Heart right ventricle (tissue), 16 donors: ENCODE measurements at regions not wholly inside any gene's neighbourhood (a gene's known extent, or its start where the extent isn't known, plus 50 kb on each side); places are given as distances from the start of the nearest gene placed in this dataset.

Source experiments
- ATAC-seq, 8 donors: fragments of 200-7000 bp; cut with Tn5 transposase; one replicate each; pipeline ENCODE4 v1.9.1; 2020; ENCODE audit warnings: mild to moderate bottlenecking in 8 of 8, moderate library complexity in 8 of 8, moderate number of reproducible peaks in 1 of 8
- DNase-seq, 2 donors: peaks; one replicate each; pipeline ENCODE4 v3.0.0-alpha.2; 2020
- H3K27ac ChIP-seq, 10 donors: fragments of 200-600 bp; sonication (generic) in 2 of 10; one replicate each; pipeline versions ENCODE4 v1.5.0 to v1.8.0; 2020 to 2022; ENCODE audit warnings: mild to moderate bottlenecking in 3 of 10
- H3K27me3 ChIP-seq, 7 donors: fragments of 200-600 bp; one replicate each; pipeline ENCODE4 v1.8.0; 2021 to 2022; ENCODE audit warnings: mild to moderate bottlenecking in 2 of 7
- H3K36me3 ChIP-seq, 9 donors: fragments of 200-600 bp; sonication (generic) in 1 of 9; one replicate each; pipeline versions ENCODE4 v1.5.0 to v1.8.0; 2020 to 2022; ENCODE audit warnings: mild to moderate bottlenecking in 2 of 9
- H3K4me1 ChIP-seq, 9 donors: fragments of 200-600 bp; sonication (generic) in 1 of 9; one replicate each; pipeline versions ENCODE4 v1.5.0 to v1.8.0; 2020 to 2022; ENCODE audit warnings: mild to moderate bottlenecking in 4 of 9
- H3K4me3 ChIP-seq, 10 donors: fragments of 200-600 bp; sonication (generic) in 2 of 10; one replicate each; pipeline versions ENCODE4 v1.5.0 to v1.8.0; 2020 to 2022; ENCODE audit warnings: mild to moderate bottlenecking in 7 of 10, moderate library complexity in 2 of 10
- H3K9me3 ChIP-seq, 11 donors: fragments of 200-600 bp in 10 of 11; sonication (generic) in 2 of 11; one replicate each; pipeline versions ENCODE4 v1.5.0 to v1.8.0; 2013 to 2022; ENCODE audit warnings: mild to moderate bottlenecking in 2 of 11, control low read depth in 1 of 11, moderate library complexity in 1 of 11
- CTCF ChIP-seq, 9 donors: fragments of 200-600 bp; sonication (generic) in 2 of 9; IDR thresholded peaks; one replicate each; pipeline versions ENCODE4 v1.5.0 to v1.8.0; 2021 to 2022; ENCODE audit warnings: antibody characterized with exemption in 9 of 9, mild to moderate bottlenecking in 5 of 9, moderate library complexity in 1 of 9
- WGBS, 2 donors: extraction: QIAGEN DNeasy Blood & Tissue Kit; methylation state at CpG; one replicate each; pipeline ENCODE4 v1.1.7; 2013; ENCODE audit warnings: inconsistent platforms in 1 of 2; 5-methylcytosine and 5-hydroxymethylcytosine counted together
- intact Hi-C, 10 donors: fragments of 100-400 bp; cut with DNase I; formaldehyde crosslinking; loops; one replicate each; pipeline versions ENCODE4 v1.11.1 to v1.14.2; 2022
- donor health status: Arrhythmogenic right ventricular cardiomyopathy.
- donor health status: ischemic (EF 13 %, LVEDD 7.1; RV severe dilation, severe dysfunction).
- donor health status: healthy with polysubstance abuse.
- donor health status: DM: no; HTN: yes; CAD: no.
- donor health status: DM: no; HTN: no; CAD: no.
- donor health status: ischemic (EF 25% LVEDD 6.9; RV normal size, moderate dysfunction).
- donor health status: ischemic (EF 25% LVEDD 5.7; RV mildly dilated, moderate dysfunction).
- donor health status: healthy.
- donor health status: DM: yes; HTN: yes; CAD: no.
- donor health status: Ischemic cardiomyopathy.
- donor health status: ischemic (EF 35%, LVEDD 5.7; RV mildly dilated, moderate dysfunction).
- donor health status: nonischemic (EF 11% LVEDD 7.7; RV severe dilation, severe dysfunction).
- donor health status: DM: yes; HTN: yes; CAD: no.
- donor health status: PGD.
- donor health status: ischemic (EF 29% LVEDD 5.4; RV normal size, mild dysfunction).
- donor health status: nonischemic (EF 23%, LVEDD 6.1; RV moderate dilation, normal function).

GRCh38 chr21:43275421-43276211 lies 106.8 kb downstream of the CRYAA start:
- Histone ChIP-seq H3K27ac (no peak overlapping the region), H3K4me3 (no peak overlapping the region), H3K4me1 (peaks cover 0 to 14% (median 9%) of the 10 kb centered on the region in 9 donors), H3K9me3 (no peaks in the 10 kb centered on the region), H3K27me3 (peaks cover 0 to 51% (median 31%) of the 10 kb centered on the region in 7 donors), H3K36me3 (no peaks in the 10 kb centered on the region)
- 36 to 46% methylated on average over 6 of the region's 6 CpGs for WGBS, 2 donors
- TF ChIP-seq CTCF (IDR thresholded peaks at IDR 0.05) = no peak
- intact Hi-C loops = no loop called here
- DNase-seq (no peak), ATAC-seq (no peak)

GRCh38 chr21:43274946-43275310 lies 106.1 kb downstream of the CRYAA start:
- no peaks in the 10 kb centered on the region for H3K36me3 ChIP-seq
- peaks cover 0 to 14% (median 9%) of the 10 kb centered on the region in 9 donors for H3K4me1 ChIP-seq
- DNase-seq (no peak), ATAC-seq (no peak)
- H3K27ac ChIP-seq = no peak overlapping the region
- no peak overlapping the region for H3K4me3 ChIP-seq
- H3K9me3 ChIP-seq = no peaks in the 10 kb centered on the region
- peaks cover 0 to 51% (median 31%) of the 10 kb centered on the region in 7 donors for H3K27me3 ChIP-seq
- TF ChIP-seq CTCF (IDR thresholded peaks at IDR 0.05) = no peak
- WGBS, 2 donors = 63 to 67% methylated on average over 6 of the region's 6 CpGs
- intact Hi-C loops = no loop called here

- H3K27me3 ChIP-seq = peaks cover 0 to 48% (median 31%) of the 10 kb centered on the region in 7 donors
- ATAC-seq (no peak), DNase-seq (no peak)
- TF ChIP-seq CTCF (IDR thresholded peaks at IDR 0.05) = no peak
- H3K27ac ChIP-seq = no peak overlapping the region
- H3K9me3 ChIP-seq = no peaks in the 10 kb centered on the region
- intact Hi-C loops = no loop called here
- H3K36me3 ChIP-seq = no peaks in the 10 kb centered on the region
- 91 to 93% methylated on average over 21 of the region's 21 CpGs for WGBS, 2 donors
- no peak overlapping the region for H3K4me3 ChIP-seq
- H3K4me1 ChIP-seq = peaks cover 0 to 14% (median 9%) of the 10 kb centered on the region in 9 donors
Observed at GRCh38 chr21:43274022-43274945, 105.5 kb downstream of the CRYAA start.

GRCh38 chr21:43273708-43274021 lies 104.9 kb downstream of the CRYAA start:
- Histone ChIP-seq H3K4me3 (no peak overlapping the region), H3K27me3 (peaks cover 0 to 45% (median 27%) of the 10 kb centered on the region in 7 donors), H3K27ac (no peak overlapping the region), H3K9me3 (no peaks in the 10 kb centered on the region), H3K36me3 (no peaks in the 10 kb centered on the region), H3K4me1 (peaks cover 0 to 14% (median 9%) of the 10 kb centered on the region in 9 donors)
- intact Hi-C loops = no loop called here
- no peak for DNase-seq
- WGBS, 2 donors = 61 to 68% methylated on average over 9 of the region's 9 CpGs
- TF ChIP-seq CTCF (IDR thresholded peaks at IDR 0.05) = no peak
- no peak for ATAC-seq
